ENCODE measurements at regions not wholly inside any gene's neighbourhood (a gene's known extent, or its start where the extent isn't known, plus 50 kb on each side); places are given as distances from the start of the nearest gene placed in this dataset.

DNA sequence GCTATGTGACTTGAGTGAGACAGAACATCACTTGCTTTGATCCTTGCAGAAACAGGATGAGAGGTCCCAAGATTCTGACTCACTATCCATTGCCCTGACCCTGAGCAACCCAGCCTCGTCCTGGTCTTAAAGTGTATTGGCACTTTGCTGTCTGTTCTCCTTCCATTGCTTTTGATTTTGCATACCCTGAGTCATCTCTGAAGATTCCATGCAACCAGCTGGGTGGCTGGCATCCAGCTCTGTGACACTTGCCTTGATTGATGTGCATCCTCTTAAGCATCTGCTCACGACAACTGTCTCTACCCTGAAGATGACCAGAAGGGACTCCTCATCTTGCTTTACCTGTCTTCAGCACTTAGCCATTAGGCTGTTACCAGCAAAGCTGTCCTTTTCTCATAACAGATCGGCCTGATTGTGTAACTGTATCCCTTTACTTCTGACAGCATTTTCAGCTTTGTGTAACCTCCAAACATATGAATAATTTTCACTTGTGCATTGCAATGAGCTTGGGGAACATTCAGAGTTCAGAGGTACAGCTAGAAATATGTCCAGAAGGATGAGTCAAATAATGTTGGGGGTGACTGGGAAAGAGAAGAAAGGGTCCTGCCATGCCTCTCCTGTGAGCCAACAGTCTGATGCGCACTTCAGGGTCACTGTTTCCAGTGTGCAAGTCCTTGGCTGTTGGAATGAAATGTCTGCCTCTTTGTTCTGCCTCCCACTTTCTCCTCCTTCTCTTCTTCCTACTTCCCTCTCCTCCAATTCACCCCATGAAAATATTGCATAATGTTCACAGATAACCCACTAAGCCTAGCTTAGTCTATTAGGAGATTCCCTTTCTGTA, 249.7 kb upstream of the OSR1 start:
- Histone ChIP-seq H3K27ac (ENCODE audit: low read depth, low read length) (no peak overlapping the region), H3K27me3 (ENCODE audit: control insufficient read depth, low read length) (no peaks in the 10 kb centered on the region), H3K4me1 (ENCODE audit: control insufficient read depth, low read length) (no peaks in the 10 kb centered on the region), H3K36me3 (ENCODE audit: control insufficient read depth, low read length) (no peaks in the 10 kb centered on the region), H3K4me2 (ENCODE audit: low read length) (no peak overlapping the region), H3F3A (ENCODE audit: control insufficient read depth, insufficient read depth) (no peaks in the 10 kb centered on the region), H3K9me2 (replicated peaks; ENCODE audit: control insufficient read depth, low read length) (no peaks in the 10 kb centered on the region), H4K20me1 (ENCODE audit: control insufficient read depth, insufficient read depth, low read depth, low read length) (no peaks in the 10 kb centered on the region), H3K4me3 (ENCODE audit: low read length) (no peak overlapping the region), H3K9me3 (ENCODE audit: control insufficient read depth, insufficient read depth, low read length) (no peaks in the 10 kb centered on the region), H3K79me2 (ENCODE audit: control insufficient read depth, low read length) (no peaks in the 10 kb centered on the region)
- no peak for TF ChIP-seq CTCF (IDR thresholded peaks at IDR 0.05; ENCODE audit: low read depth, low read length, poor library complexity, severe bottlenecking)
- no peak for TF ChIP-seq EZH2phosphoT487 (IDR thresholded peaks at IDR 0.05; ENCODE audit: borderline replicate concordance, low read length)

DNA sequence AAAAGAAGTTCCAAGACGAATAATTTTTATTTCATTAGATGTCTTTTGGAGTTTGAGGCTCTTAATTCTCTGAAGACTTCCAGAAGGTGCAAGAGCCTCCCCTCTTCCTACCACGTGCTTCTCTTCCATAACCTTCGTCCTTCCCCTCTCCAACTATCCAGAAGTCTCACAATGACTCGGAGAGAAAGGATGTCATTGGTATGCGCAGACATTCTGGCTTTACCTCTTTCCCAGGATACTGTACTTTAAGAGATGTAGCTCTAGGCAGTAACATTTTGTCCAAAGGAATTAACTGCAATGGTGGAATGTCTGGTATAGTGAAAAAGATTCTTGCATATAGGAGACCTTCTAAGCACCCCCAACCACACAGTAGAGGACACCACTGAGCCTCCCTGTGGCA, 249.0 kb upstream of the OSR1 start:
- Histone ChIP-seq H3K36me3 (ENCODE audit: control insufficient read depth, low read length) (no peaks in the 10 kb centered on the region), H3K9me3 (ENCODE audit: control insufficient read depth, insufficient read depth, low read length) (no peaks in the 10 kb centered on the region), H4K20me1 (ENCODE audit: control insufficient read depth, insufficient read depth, low read depth, low read length) (no peaks in the 10 kb centered on the region), H3K9me2 (replicated peaks; ENCODE audit: control insufficient read depth, low read length) (no peaks in the 10 kb centered on the region), H3K79me2 (ENCODE audit: control insufficient read depth, low read length) (no peaks in the 10 kb centered on the region), H3K27me3 (ENCODE audit: control insufficient read depth, low read length) (no peaks in the 10 kb centered on the region), H3K27ac (ENCODE audit: low read depth, low read length) (no peak overlapping the region), H3K4me1 (ENCODE audit: control insufficient read depth, low read length) (no peaks in the 10 kb centered on the region), H3K4me3 (ENCODE audit: low read length) (no peak overlapping the region), H3K4me2 (ENCODE audit: low read length) (no peak overlapping the region), H3F3A (ENCODE audit: control insufficient read depth, insufficient read depth) (no peaks in the 10 kb centered on the region)
- TF ChIP-seq EZH2phosphoT487 (IDR thresholded peaks at IDR 0.05; ENCODE audit: borderline replicate concordance, low read length) (no peak), CTCF (IDR thresholded peaks at IDR 0.05; ENCODE audit: low read depth, low read length, poor library complexity, severe bottlenecking) (no peak)

GRCh38 chr2:19600982-19601381, 242.6 kb upstream of the OSR1 start:
- Histone ChIP-seq H3K4me1 (ENCODE audit: control insufficient read depth, low read length) (no peaks in the 10 kb centered on the region), H3K9me2 (replicated peaks; ENCODE audit: control insufficient read depth, low read length) (no peaks in the 10 kb centered on the region), H3K79me2 (ENCODE audit: control insufficient read depth, low read length) (no peaks in the 10 kb centered on the region), H3K36me3 (ENCODE audit: control insufficient read depth, low read length) (no peaks in the 10 kb centered on the region), H3K27ac (ENCODE audit: low read depth, low read length) (no peak overlapping the region), H3K4me2 (ENCODE audit: low read length) (no peak overlapping the region), H3K9me3 (ENCODE audit: control insufficient read depth, insufficient read depth, low read length) (no peaks in the 10 kb centered on the region), H4K20me1 (ENCODE audit: control insufficient read depth, insufficient read depth, low read depth, low read length) (no peaks in the 10 kb centered on the region), H3F3A (ENCODE audit: control insufficient read depth, insufficient read depth) (no peaks in the 10 kb centered on the region), H3K27me3 (ENCODE audit: control insufficient read depth, low read length) (no peaks in the 10 kb centered on the region), H3K4me3 (ENCODE audit: low read length) (no peak overlapping the region)
- TF ChIP-seq EZH2phosphoT487 (IDR thresholded peaks at IDR 0.05; ENCODE audit: borderline replicate concordance, low read length) (no peak), CTCF (IDR thresholded peaks at IDR 0.05; ENCODE audit: low read depth, low read length, poor library complexity, severe bottlenecking) (no peak)

Data from DOHH2 (cell line).